ENCODE measurements at regions not wholly inside any gene's neighbourhood (a gene's known extent, or its start where the extent isn't known, plus 50 kb on each side); places are given as distances from the start of the nearest gene placed in this dataset.

DNA sequence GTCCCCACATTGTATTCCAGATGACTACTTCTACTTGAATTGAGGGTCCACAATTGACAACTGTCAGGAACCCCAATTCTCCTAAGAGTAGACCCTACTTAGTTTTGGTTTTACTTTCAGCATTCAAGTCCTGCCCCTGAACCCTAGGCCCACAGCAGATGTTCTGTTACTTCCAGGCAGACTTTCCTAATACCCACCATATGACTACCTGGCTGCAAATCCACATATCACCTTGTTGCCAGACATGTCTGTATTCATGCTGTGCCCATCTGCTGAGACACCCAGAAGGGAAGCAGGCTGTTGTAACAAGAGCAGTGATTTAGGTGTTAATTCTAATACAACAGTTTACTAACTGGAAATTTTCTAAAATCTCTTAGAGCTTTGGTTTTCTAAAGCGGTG, 235.1 kb upstream of the CCDC54 start:
- no peak for DNase-seq (ENCODE audit: extremely low read depth, low read depth)
- H3K4me3 ChIP-seq (replicated peaks; ENCODE audit: low read depth, low read length): no peak overlapping the region
- TF ChIP-seq, protein P1, sequence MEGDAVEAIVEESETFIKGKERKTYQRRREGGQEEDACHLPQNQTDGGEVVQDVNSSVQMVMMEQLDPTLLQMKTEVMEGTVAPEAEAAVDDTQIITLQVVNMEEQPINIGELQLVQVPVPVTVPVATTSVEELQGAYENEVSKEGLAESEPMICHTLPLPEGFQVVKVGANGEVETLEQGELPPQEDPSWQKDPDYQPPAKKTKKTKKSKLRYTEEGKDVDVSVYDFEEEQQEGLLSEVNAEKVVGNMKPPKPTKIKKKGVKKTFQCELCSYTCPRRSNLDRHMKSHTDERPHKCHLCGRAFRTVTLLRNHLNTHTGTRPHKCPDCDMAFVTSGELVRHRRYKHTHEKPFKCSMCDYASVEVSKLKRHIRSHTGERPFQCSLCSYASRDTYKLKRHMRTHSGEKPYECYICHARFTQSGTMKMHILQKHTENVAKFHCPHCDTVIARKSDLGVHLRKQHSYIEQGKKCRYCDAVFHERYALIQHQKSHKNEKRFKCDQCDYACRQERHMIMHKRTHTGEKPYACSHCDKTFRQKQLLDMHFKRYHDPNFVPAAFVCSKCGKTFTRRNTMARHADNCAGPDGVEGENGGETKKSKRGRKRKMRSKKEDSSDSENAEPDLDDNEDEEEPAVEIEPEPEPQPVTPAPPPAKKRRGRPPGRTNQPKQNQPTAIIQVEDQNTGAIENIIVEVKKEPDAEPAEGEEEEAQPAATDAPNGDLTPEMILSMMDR (IDR thresholded peaks at IDR 0.05; ENCODE audit: low read depth, low read length, missing control alignments): no peak

DNA sequence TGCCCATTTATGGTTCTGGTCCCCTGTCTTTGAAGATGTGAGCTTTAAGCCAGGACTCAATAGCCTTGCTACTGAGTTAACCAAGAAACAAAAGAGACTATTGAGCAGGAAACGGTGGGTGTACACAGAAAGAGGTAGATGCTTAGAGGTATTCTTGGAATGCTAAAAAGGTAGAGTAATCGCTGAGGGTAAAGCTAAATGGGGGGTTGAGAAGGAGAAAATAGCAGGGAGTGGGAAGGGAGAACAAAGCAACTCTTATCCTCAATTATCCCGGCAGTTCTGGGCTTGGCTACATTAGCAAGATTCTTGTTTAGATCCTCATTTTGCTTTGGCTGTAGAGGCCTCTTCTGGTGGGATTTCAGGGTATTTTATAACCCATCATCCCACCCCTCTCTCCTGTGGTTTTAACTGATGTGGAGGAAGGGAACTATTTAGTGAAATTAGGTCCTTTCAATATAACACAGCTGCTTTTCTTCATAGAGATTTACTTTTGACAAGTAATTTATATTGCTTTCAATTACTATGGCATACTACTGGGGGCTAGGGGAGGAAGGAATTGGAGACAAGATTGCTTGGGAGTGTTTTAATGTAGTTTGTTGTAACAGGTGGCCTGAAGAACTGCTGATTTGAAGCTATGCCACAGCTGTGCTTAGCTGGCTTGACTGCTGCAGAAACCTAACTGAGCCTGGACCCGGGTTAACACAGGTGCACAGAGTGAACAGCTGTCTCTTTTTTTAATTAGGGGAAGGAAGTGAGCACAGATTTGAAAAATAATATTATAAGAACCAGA, 234.3 kb upstream of the CCDC54 start:
- H3K4me3 ChIP-seq (replicated peaks; ENCODE audit: low read depth, low read length): no peak overlapping the region
- TF ChIP-seq, protein P1 (IDR thresholded peaks at IDR 0.05; ENCODE audit: low read depth, low read length, missing control alignments): no peak
- no peak for DNase-seq (ENCODE audit: extremely low read depth, low read depth)

DNA sequence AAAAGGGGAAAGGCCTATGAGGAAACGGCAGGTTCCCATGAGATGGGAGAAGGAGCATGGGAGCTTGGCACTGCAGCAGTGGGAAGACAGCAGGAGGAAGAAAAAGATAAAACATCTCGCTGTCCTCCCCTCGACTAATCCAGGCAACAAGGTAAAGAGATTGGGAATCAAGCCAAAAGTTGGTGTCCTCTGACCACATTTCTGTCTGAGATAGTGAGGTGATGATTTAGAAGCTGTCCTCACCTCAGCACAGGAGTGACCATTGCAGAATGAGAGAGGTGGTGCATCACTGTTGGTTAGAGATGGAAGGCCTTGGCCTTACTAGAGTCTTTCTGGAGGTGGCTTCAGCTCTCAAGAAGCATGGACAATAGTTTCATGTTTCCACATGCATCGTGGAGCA, 226.6 kb upstream of the CCDC54 start:
- H3K4me3 ChIP-seq (replicated peaks; ENCODE audit: low read depth, low read length): no peak overlapping the region
- TF ChIP-seq, protein P1 (IDR thresholded peaks at IDR 0.05; ENCODE audit: low read depth, low read length, missing control alignments): no peak
- DNase-seq (ENCODE audit: extremely low read depth, low read depth): no peak

DNA sequence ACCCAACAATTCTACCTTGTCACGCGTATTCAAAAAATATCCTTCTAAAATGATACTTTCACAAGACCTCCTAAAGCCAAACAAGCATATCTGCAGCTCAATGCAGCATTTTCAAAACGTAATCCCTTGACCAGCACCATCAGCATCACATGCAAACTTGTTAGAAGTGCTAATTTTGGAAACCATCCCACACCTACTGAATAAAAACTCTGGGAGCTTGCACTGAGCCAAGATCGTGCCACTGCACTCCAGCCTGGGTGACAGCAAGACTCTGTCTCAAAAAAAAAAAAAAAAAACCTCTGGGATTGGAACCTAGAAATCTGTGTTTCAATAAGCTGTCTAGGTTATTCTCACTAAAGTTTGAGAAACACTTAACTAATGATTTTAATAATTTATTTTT, 223.3 kb upstream of the CCDC54 start:
- TF ChIP-seq, protein P1 (IDR thresholded peaks at IDR 0.05; ENCODE audit: low read depth, low read length, missing control alignments): no peak
- no peak overlapping the region for H3K4me3 ChIP-seq (replicated peaks; ENCODE audit: low read depth, low read length)
- DNase-seq (ENCODE audit: extremely low read depth, low read depth): no peak

DNA sequence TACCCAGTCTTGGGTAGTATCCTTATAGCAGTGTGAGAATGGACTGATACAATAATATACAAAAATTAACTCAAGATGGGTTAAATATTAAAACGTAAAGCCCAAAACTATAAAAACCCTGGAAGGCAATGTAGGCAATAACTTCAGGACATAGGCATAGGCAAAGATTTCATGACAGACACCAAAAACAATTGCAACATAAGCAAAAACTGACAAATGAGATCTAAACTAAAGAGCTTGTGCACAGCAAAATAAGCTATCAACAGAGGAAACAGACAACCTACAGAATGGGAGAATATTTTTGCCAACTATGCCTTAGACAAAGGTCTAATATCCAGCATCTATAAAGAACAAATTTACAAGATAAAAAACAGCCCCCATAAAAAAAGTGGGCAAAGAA, 204.8 kb upstream of the CCDC54 start:
- no peak overlapping the region for H3K4me3 ChIP-seq (replicated peaks; ENCODE audit: low read depth, low read length)
- TF ChIP-seq, protein P1 (IDR thresholded peaks at IDR 0.05; ENCODE audit: low read depth, low read length, missing control alignments): no peak
- DNase-seq (ENCODE audit: extremely low read depth, low read depth): no peak

DNA sequence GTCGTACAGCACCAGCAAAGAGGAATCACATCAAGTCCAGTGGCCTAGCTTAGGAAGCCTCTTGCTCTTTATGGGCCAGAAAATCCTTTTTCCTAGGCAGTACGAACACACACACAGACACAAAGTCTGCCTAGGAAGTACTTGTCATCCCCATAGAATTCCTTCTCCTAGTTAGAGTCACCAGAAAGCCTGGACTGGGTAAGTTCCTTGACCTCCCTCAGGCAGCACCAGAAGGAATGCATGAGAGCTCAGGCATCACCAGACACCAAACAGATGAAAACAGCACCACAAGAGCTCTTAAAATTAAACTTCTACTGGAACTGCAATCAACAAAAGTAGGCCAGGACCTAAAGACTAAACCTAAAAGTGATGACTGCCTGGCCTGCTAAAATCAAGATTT, 192.9 kb upstream of the CCDC54 start:
- no peak for DNase-seq (ENCODE audit: extremely low read depth, low read depth)
- TF ChIP-seq, protein P1 (IDR thresholded peaks at IDR 0.05; ENCODE audit: low read depth, low read length, missing control alignments): no peak
- H3K4me3 ChIP-seq (replicated peaks; ENCODE audit: low read depth, low read length): no peak overlapping the region

DNA sequence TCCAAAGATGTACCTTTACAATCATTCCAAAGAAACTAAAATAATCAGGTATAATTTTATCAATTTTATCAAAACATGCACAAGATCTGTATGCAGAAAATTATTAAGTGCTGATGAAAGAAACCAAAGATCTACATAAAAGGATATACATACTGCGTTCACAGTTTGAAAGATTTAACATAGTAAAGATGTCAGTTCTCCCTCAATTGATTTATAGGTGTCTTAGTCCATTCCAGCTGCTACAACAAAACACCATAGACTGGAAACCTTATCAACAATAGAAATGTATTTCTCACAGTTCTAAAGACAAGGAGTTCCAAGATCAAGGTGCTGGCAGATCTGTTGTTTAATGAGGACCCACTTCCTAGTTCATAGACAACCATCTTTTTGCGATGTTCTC, 189.0 kb upstream of the CCDC54 start:
- no peak for DNase-seq (ENCODE audit: extremely low read depth, low read depth)
- TF ChIP-seq, protein P1 (IDR thresholded peaks at IDR 0.05; ENCODE audit: low read depth, low read length, missing control alignments): no peak
- no peak overlapping the region for H3K4me3 ChIP-seq (replicated peaks; ENCODE audit: low read depth, low read length)

Measured in HFF-Myc (cell line).